Right forelimb (tissue), 1 donor: ENCODE measurements at regions not wholly inside any gene's neighbourhood (a gene's known extent, or its start where the extent isn't known, plus 50 kb on each side); places are given as distances from the start of the nearest gene placed in this dataset.
"Not testable (repeated sequence)": the region's sequence is repeated elsewhere in the genome, so short reads cannot be mapped to it uniquely, and the experiment has no call there.

Experiments used
- DNase-seq: peaks from one replicate; pipeline ENCODE4 v3.0.0-alpha.2; 2018

- DNase-seq, result no peak
Observed at GRCh38 chr4:38279650-38280322, 319.6 kb downstream of the PTTG2 start.

GRCh38 chr4:38280323-38280706 is 320.1 kb downstream of the PTTG2 start:
- no peak for DNase-seq

GRCh38 chr4:38281371-38282071 is 321.3 kb downstream of the PTTG2 start:
- DNase-seq, result no peak

GRCh38 chr4:38283724-38284123 is 323.5 kb downstream of the PTTG2 start:
- DNase-seq, result no peak

- no peak for DNase-seq
Observed at GRCh38 chr4:38284294-38285030, 324.3 kb downstream of the PTTG2 start.

GRCh38 chr4:38287101-38287851 is 327.1 kb downstream of the PTTG2 start:
- no peak for DNase-seq

GRCh38 chr4:38289553-38289952 is 329.4 kb downstream of the PTTG2 start:
- no peak for DNase-seq

GRCh38 chr4:38290366-38290765 is 330.2 kb downstream of the PTTG2 start:
- no peak for DNase-seq

GRCh38 chr4:38290914-38291313 is 330.7 kb downstream of the PTTG2 start:
- no peak for DNase-seq

GRCh38 chr4:38292529-38292928 is 332.3 kb downstream of the PTTG2 start:
- no peak for DNase-seq

GRCh38 chr4:38294238-38294637 is 334.0 kb downstream of the PTTG2 start:
- no peak for DNase-seq

- DNase-seq, result no peak
Observed at GRCh38 chr4:38297061-38297460, 336.9 kb downstream of the PTTG2 start.

- no peak for DNase-seq
Observed at GRCh38 chr4:38298868-38299713, 338.9 kb downstream of the PTTG2 start.

- no peak for DNase-seq
Observed at GRCh38 chr4:38302910-38303309, 342.7 kb downstream of the PTTG2 start.

GRCh38 chr4:38304460-38304859 is 344.3 kb downstream of the PTTG2 start:
- not testable (repeated sequence) for DNase-seq

- no peak for DNase-seq
Observed at GRCh38 chr4:38306482-38307071, 346.4 kb downstream of the PTTG2 start.

GRCh38 chr4:38308728-38309311 is 348.6 kb downstream of the PTTG2 start:
- no peak for DNase-seq

- DNase-seq, result no peak
Observed at GRCh38 chr4:38309471-38309870, 349.3 kb downstream of the PTTG2 start.

GRCh38 chr4:38310446-38311043 is 350.3 kb downstream of the PTTG2 start:
- DNase-seq, result no peak

GRCh38 chr4:38311495-38312126 is 351.4 kb downstream of the PTTG2 start:
- no peak for DNase-seq
